A673 (cell line): ENCODE measurements at regions not wholly inside any gene's neighbourhood (a gene's known extent, or its start where the extent isn't known, plus 50 kb on each side); places are given as distances from the start of the nearest gene placed in this dataset.

Source experiments
- EZH2 ChIP-seq: fragments of 200-600 bp; sonication (generic); IDR thresholded peaks from 2 replicates; pipeline ENCODE4 v1.6.1; 2017; ENCODE audit warnings: borderline replicate concordance, low read depth, mild to moderate bottlenecking, mixed read lengths, antibody characterized with exemption, low read length; ENCODE audit not compliant: poor library complexity, severe bottlenecking
- TF ChIP-seq, protein P1 (sequence below): fragments of 300-800, 200-600 bp; sonication (generic); conservative IDR thresholded peaks from 2 replicates; pipeline ENCODE4 v1.5.1; 2017; ENCODE audit warnings: low read depth, mild to moderate bottlenecking, antibody characterized with exemption, low read length, moderate library complexity, mixed read lengths

DNA sequence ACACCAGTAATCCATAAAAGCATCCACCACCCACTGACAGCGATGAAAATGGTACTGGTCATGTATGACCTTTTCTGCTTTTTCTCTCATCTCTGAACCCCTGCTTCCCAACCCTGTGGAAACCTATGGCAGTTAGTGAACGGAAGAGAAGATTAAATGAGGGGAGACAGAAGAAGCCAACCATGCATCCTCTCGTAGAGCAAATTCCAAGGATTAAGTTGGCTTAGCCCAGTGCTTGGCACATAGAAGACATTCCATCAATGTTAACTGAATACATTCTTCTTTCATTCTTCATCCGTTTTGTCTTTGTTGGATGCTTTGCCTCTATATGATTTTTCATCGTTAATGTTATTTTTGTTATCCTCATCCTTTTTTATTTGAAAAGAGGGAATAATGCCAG lies 339.7 kb upstream of the FLRT2 start:
- TF ChIP-seq, protein P1, sequence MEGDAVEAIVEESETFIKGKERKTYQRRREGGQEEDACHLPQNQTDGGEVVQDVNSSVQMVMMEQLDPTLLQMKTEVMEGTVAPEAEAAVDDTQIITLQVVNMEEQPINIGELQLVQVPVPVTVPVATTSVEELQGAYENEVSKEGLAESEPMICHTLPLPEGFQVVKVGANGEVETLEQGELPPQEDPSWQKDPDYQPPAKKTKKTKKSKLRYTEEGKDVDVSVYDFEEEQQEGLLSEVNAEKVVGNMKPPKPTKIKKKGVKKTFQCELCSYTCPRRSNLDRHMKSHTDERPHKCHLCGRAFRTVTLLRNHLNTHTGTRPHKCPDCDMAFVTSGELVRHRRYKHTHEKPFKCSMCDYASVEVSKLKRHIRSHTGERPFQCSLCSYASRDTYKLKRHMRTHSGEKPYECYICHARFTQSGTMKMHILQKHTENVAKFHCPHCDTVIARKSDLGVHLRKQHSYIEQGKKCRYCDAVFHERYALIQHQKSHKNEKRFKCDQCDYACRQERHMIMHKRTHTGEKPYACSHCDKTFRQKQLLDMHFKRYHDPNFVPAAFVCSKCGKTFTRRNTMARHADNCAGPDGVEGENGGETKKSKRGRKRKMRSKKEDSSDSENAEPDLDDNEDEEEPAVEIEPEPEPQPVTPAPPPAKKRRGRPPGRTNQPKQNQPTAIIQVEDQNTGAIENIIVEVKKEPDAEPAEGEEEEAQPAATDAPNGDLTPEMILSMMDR = no peak
- TF ChIP-seq EZH2 = no peak
